ENCODE measurements at regions not wholly inside any gene's neighbourhood (a gene's known extent, or its start where the extent isn't known, plus 50 kb on each side); places are given as distances from the start of the nearest gene placed in this dataset.

DNA sequence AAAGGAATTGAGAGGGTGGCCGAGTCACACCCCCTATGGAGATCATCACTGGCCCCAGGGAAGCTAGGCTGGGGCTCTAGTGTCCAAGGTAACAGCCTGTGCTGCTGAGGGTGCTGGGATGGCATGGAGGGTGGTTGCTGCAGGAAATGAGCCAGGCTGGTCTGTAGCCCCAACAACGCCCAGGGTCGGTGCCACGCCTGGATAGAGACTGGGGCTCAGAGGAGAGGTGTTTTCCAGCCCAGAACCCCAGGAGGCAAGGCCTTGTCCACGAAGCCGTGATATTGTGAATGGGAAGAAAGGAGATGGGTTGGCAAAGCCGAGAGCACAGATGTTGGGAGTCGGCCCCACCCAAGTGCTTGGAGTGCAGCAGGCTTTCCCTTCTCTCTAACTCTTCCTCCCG is 68.9 kb upstream of the ACTRT2 start:
- no peak overlapping the region for H2BK5ac ChIP-seq (ENCODE audit: low read depth, low read length)
- no peaks in the 10 kb centered on the region for H3K36me3 ChIP-seq (ENCODE audit: control insufficient read depth in 2 of 4, insufficient read depth in 4 of 4, low read length in 3 of 4)
- H3K9ac ChIP-seq (replicated peaks in 1 of 4; ENCODE audit: extremely low read depth in 1 of 4, low read depth in 3 of 4, low read length in 3 of 4), result no peak overlapping the region
- H2AK5ac ChIP-seq (ENCODE audit: low read depth, low read length), result no peak overlapping the region
- H3K14ac ChIP-seq (ENCODE audit: insufficient read length), result no peak overlapping the region
- FAIRE-seq (no peak), DNase-seq (ENCODE audit: low read depth in 1 of 2, low spot score in 2 of 2) (no peak)
- H3K4me3 ChIP-seq (ENCODE audit: extremely low read depth in 1 of 4, insufficient read depth in 2 of 4, low read depth in 3 of 4, low read length in 4 of 4), result no peak overlapping the region
- no peaks in the 10 kb centered on the region for H3K23me2 ChIP-seq (ENCODE audit: low read depth, low read length)
- no peak overlapping the region for H2BK15ac ChIP-seq (ENCODE audit: low read length)
- H3K27me3 ChIP-seq (replicated peaks in 1 of 4; ENCODE audit: control insufficient read depth in 3 of 4, extremely low read depth in 1 of 4, insufficient read depth in 3 of 4, low read length in 3 of 4), result no peaks in the 10 kb centered on the region
- H3K23ac ChIP-seq (ENCODE audit: insufficient read length), result no peak overlapping the region
- no peak overlapping the region for H3K56ac ChIP-seq (replicated peaks; ENCODE audit: insufficient read length, low read depth, low read length)
- H2BK120ac ChIP-seq (replicated peaks; ENCODE audit: low read depth, low read length), result no peak overlapping the region
- CTCF ChIA-PET (ENCODE audit: partially characterized antibody), result no interaction called here
- H2BK20ac ChIP-seq (ENCODE audit: low read length), result no peak overlapping the region
- no peaks in the 10 kb centered on the region for H3K4me1 ChIP-seq (replicated peaks in 1 of 4; ENCODE audit: control insufficient read depth in 3 of 4, insufficient read depth in 4 of 4, low read length in 3 of 4)
- no peaks in the 10 kb centered on the region for H4K20me1 ChIP-seq (replicated peaks in 1 of 2; ENCODE audit: control insufficient read depth in 1 of 2, insufficient read depth in 2 of 2, low read length in 2 of 2)
- H3K79me1 ChIP-seq (ENCODE audit: low read depth, low read length), result no peaks in the 10 kb centered on the region
- peaks cover 70 to 82% of the 10 kb centered on the region in 2 experiments for H3K9me3 ChIP-seq (ENCODE audit: insufficient read depth in 2 of 2, low read depth in 1 of 2, low read length in 1 of 2)
- no peak overlapping the region for H4K8ac ChIP-seq (ENCODE audit: extremely low read depth, insufficient read depth, low read length)
- WGBS, 2 experiments (ENCODE audit: extremely low coverage in 1 of 2, insufficient coverage in 1 of 2, insufficient read length in 1 of 2, insufficient replicate concordance in 2 of 2, low coverage in 1 of 2, low lambda C conversion rate in 2 of 2, missing lambda C conversion rate in 1 of 2), result 77% methylated on average over 9 of the region's 9 CpGs; no CpG with 5 or more reads in 1 of the 2 experiments
- no peak overlapping the region for H3K27ac ChIP-seq (ENCODE audit: low read depth, low read length)
- no peak overlapping the region for H3K4me2 ChIP-seq (ENCODE audit: insufficient read depth in 1 of 2, low read depth in 2 of 2, low read length in 2 of 2)
- no peak overlapping the region for H4K91ac ChIP-seq (replicated peaks; ENCODE audit: insufficient read length, low read length)
- H2BK12ac ChIP-seq (ENCODE audit: low read depth, low read length), result no peak overlapping the region
- no peak overlapping the region for H2AFZ ChIP-seq (ENCODE audit: low read length)
- H3K18ac ChIP-seq (ENCODE audit: extremely low read depth, low read length), result no peak overlapping the region
- H3K4ac ChIP-seq (replicated peaks; ENCODE audit: insufficient read length, low read depth, low read length), result no peak overlapping the region
- POLR2A ChIA-PET (ENCODE audit: partially characterized antibody), result no interaction called here
- H4K5ac ChIP-seq (ENCODE audit: insufficient read length, low read depth, low read length), result no peak overlapping the region
- no peaks in the 10 kb centered on the region for H3K79me2 ChIP-seq (ENCODE audit: control insufficient read depth in 1 of 2, insufficient read depth in 2 of 2, low read length in 2 of 2)
- TF ChIP-seq PHF8 (conservative IDR thresholded peaks at IDR 0.05; ENCODE audit: low read depth, low read length) (no peak), JUN (IDR thresholded peaks at IDR 0.05; ENCODE audit: low read depth, low read length) (no peak), RAD21 (IDR thresholded peaks at IDR 0.05 in 1 of 2, conservative IDR thresholded peaks at IDR 0.05 in 1 of 2; ENCODE audit: low read depth in 2 of 2, low read length in 2 of 2) (no peak), RFX5 (IDR thresholded peaks at IDR 0.05; ENCODE audit: borderline replicate concordance, low read depth, low read length) (no peak), TAF1 (IDR thresholded peaks at IDR 0.05; ENCODE audit: low read depth, low read length) (no peak), GABPA (IDR thresholded peaks at IDR 0.05; ENCODE audit: borderline replicate concordance, insufficient read depth, low read length) (no peak), CBX8 (IDR thresholded peaks at IDR 0.05; ENCODE audit: borderline replicate concordance, low read depth, low read length) (no peak), POU5F1 (IDR thresholded peaks at IDR 0.05; ENCODE audit: low read depth, low read length) (no peak), BCL11A (IDR thresholded peaks at IDR 0.05; ENCODE audit: low read depth in 2 of 2, low read length in 2 of 2) (no peak), SP2 (IDR thresholded peaks at IDR 0.05; ENCODE audit: low read length) (no peak)
- TF ChIP-seq, protein P1, sequence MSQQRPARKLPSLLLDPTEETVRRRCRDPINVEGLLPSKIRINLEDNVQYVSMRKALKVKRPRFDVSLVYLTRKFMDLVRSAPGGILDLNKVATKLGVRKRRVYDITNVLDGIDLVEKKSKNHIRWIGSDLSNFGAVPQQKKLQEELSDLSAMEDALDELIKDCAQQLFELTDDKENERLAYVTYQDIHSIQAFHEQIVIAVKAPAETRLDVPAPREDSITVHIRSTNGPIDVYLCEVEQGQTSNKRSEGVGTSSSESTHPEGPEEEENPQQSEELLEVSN (IDR thresholded peaks at IDR 0.05), result no peak
- TF ChIP-seq, protein P2, sequence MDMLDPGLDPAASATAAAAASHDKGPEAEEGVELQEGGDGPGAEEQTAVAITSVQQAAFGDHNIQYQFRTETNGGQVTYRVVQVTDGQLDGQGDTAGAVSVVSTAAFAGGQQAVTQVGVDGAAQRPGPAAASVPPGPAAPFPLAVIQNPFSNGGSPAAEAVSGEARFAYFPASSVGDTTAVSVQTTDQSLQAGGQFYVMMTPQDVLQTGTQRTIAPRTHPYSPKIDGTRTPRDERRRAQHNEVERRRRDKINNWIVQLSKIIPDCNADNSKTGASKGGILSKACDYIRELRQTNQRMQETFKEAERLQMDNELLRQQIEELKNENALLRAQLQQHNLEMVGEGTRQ (IDR thresholded peaks at IDR 0.05; ENCODE audit: low read length), result no peak
- TF ChIP-seq, protein P3, sequence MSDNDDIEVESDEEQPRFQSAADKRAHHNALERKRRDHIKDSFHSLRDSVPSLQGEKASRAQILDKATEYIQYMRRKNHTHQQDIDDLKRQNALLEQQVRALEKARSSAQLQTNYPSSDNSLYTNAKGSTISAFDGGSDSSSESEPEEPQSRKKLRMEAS (IDR thresholded peaks at IDR 0.05), result no peak
